ENCODE measurements at regions not wholly inside any gene's neighbourhood (a gene's known extent, or its start where the extent isn't known, plus 50 kb on each side); places are given as distances from the start of the nearest gene placed in this dataset.

DNA sequence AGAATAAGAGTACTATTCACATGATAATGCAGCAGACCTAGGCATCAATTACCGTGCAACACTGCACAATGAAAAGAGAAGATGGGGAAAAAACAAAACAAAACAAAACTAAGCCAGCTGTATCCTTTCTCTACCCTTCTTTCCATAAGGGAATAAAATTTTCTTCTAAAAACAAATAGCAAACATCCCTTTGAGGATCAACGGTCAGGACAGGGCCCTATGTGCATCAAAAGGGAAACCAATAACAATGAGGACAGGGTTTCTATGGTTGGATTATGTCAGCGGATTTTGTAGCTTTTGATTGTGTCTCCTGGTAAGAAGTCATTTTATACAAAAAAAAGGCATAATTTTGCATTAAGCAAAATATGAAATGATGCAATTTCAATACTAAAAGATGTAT lies 350.3 kb downstream of the SLC6A15 start:
- no peaks in the 10 kb centered on the region for H3K4me1 ChIP-seq (ENCODE audit: insufficient read depth, poor library complexity, severe bottlenecking)
- no peaks in the 10 kb centered on the region for H3K36me3 ChIP-seq (ENCODE audit: low read depth)
- DNase-seq (ENCODE audit: low spot score) (no peak), ATAC-seq (ENCODE audit: low read depth) (no peak)
- H3K27me3 ChIP-seq (ENCODE audit: insufficient read depth, poor library complexity, severe bottlenecking): no peaks in the 10 kb centered on the region
- H3K27ac ChIP-seq (ENCODE audit: poor library complexity, severe bottlenecking): no peak overlapping the region
- TF ChIP-seq, protein P1, sequence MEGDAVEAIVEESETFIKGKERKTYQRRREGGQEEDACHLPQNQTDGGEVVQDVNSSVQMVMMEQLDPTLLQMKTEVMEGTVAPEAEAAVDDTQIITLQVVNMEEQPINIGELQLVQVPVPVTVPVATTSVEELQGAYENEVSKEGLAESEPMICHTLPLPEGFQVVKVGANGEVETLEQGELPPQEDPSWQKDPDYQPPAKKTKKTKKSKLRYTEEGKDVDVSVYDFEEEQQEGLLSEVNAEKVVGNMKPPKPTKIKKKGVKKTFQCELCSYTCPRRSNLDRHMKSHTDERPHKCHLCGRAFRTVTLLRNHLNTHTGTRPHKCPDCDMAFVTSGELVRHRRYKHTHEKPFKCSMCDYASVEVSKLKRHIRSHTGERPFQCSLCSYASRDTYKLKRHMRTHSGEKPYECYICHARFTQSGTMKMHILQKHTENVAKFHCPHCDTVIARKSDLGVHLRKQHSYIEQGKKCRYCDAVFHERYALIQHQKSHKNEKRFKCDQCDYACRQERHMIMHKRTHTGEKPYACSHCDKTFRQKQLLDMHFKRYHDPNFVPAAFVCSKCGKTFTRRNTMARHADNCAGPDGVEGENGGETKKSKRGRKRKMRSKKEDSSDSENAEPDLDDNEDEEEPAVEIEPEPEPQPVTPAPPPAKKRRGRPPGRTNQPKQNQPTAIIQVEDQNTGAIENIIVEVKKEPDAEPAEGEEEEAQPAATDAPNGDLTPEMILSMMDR (IDR thresholded peaks at IDR 0.05; ENCODE audit: poor library complexity, severe bottlenecking): no peak
- no peaks in the 10 kb centered on the region for H3K9me3 ChIP-seq (ENCODE audit: severe bottlenecking)
- H3K4me3 ChIP-seq (ENCODE audit: severe bottlenecking): no peak overlapping the region

DNA sequence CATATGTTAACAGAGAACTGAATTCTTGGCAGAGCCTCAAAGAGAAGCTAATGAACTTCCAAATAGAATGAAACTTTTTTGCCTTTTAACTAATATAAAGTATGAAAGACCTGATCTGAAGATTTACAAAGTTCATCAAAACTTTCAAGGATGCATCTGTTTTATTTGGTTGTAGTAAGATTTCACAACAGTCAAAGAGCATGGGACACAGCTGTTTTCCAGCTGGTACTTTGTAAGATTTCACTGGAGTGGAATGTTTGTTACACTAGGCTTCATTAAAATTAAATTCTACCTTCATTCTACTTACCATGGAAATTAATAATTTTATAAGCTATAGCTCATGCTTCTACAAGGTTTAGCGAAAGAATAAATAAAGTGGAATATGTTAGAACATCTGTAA lies 351.2 kb downstream of the SLC6A15 start:
- Histone ChIP-seq H3K9me3 (ENCODE audit: severe bottlenecking) (no peaks in the 10 kb centered on the region), H3K4me3 (ENCODE audit: severe bottlenecking) (no peak overlapping the region), H3K27me3 (ENCODE audit: insufficient read depth, poor library complexity, severe bottlenecking) (no peaks in the 10 kb centered on the region), H3K36me3 (ENCODE audit: low read depth) (no peaks in the 10 kb centered on the region), H3K27ac (ENCODE audit: poor library complexity, severe bottlenecking) (no peak overlapping the region), H3K4me1 (ENCODE audit: insufficient read depth, poor library complexity, severe bottlenecking) (no peaks in the 10 kb centered on the region)
- ATAC-seq (ENCODE audit: low read depth) (no peak), DNase-seq (ENCODE audit: low spot score) (no peak)
- TF ChIP-seq, protein P1 (IDR thresholded peaks at IDR 0.05; ENCODE audit: poor library complexity, severe bottlenecking): no peak

DNA sequence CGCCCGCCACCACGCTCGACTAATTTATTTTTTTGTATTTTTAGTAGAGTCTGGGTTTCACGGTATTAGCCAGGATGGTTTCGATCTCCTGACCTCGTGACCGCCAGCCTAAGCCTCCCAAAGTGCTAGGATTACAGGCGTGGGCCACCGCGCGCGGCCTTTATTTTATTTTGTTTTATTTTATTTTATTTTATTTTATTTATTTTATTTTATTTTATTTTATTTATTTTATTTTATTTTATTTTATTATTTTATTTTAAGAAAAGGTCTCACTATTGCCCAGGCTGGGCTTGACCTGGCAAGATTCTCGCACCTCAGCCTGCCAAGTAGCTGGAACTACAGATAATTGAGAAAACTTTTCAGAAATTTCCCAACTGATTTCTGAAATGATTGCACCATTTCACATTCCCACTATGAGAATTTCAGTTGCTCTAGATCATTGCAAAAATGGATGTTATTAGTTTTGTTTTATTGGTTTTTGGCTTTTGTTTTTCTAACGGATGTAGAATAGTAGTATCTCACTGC lies 358.3 kb downstream of the SLC6A15 start:
- H3K9me3 ChIP-seq (ENCODE audit: severe bottlenecking): no peaks in the 10 kb centered on the region
- no peaks in the 10 kb centered on the region for H3K36me3 ChIP-seq (ENCODE audit: low read depth)
- H3K4me1 ChIP-seq (ENCODE audit: insufficient read depth, poor library complexity, severe bottlenecking): no peaks in the 10 kb centered on the region
- ATAC-seq (ENCODE audit: low read depth): no peak
- no peaks in the 10 kb centered on the region for H3K27me3 ChIP-seq (ENCODE audit: insufficient read depth, poor library complexity, severe bottlenecking)
- no peak for DNase-seq (ENCODE audit: low spot score)
- no peak overlapping the region for H3K4me3 ChIP-seq (ENCODE audit: severe bottlenecking)
- TF ChIP-seq, protein P1 (IDR thresholded peaks at IDR 0.05; ENCODE audit: poor library complexity, severe bottlenecking): no peak
- H3K27ac ChIP-seq (ENCODE audit: poor library complexity, severe bottlenecking): no peak overlapping the region

DNA sequence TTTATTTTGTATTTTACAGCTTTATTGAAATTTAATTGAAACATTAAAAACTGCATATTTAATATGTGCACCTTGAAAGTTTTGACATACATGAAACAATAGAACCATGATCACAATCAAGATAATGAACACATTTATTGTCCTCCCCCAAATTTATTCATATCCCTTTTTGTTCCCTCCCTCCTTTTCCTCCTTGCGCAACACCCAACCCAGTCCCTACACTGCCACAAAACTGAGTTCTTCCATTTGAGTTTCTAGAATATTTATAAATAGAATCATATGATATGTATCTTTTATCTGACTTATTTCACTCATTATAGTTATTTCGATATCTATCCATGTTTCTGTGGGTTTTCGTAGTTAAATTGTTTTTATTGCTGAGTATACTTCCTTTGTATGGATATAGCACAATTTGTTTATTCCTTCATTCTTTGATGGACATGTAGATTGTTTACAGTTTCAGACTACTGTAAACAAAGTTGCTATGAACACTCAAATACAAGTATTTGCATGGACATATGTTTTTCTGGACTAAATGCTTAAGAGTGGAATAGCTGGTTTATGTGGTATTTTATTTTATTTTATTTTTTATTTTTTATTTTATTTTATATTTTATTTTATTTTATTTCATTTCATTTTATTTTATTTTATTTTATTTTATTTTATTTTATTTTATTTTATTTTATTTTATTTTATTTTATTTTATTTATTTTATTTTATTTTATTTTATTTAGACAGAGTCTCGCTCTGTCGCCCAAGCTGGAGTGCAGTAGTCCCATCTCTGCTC lies 359.1 kb downstream of the SLC6A15 start:
- Histone ChIP-seq H3K27me3 (ENCODE audit: insufficient read depth, poor library complexity, severe bottlenecking) (no peaks in the 10 kb centered on the region), H3K27ac (ENCODE audit: poor library complexity, severe bottlenecking) (no peak overlapping the region), H3K36me3 (ENCODE audit: low read depth) (no peaks in the 10 kb centered on the region), H3K9me3 (ENCODE audit: severe bottlenecking) (no peaks in the 10 kb centered on the region), H3K4me1 (ENCODE audit: insufficient read depth, poor library complexity, severe bottlenecking) (no peaks in the 10 kb centered on the region), H3K4me3 (ENCODE audit: severe bottlenecking) (no peak overlapping the region)
- TF ChIP-seq, protein P1 (IDR thresholded peaks at IDR 0.05; ENCODE audit: poor library complexity, severe bottlenecking): no peak
- DNase-seq (ENCODE audit: low spot score) (no peak), ATAC-seq (ENCODE audit: low read depth) (no peak)

DNA sequence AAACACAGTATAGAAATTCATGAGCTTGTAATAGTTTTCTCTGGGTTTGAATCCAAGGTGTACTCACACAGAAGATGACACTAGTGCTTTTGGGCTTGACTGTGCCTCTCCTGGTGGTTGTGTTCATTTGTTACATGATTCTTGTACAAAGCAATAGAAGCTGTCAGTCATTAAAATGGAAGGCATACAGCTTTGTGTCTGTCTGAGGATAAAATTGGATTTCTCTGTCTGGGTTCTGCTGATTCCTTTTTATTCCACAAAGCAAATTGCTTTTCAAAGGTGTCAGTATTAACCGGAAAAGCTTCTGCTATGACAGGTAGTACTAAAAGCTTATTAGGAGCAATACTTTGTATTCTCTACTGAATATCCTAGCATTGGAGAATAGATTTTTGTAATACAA lies 361.2 kb downstream of the SLC6A15 start:
- no peaks in the 10 kb centered on the region for H3K36me3 ChIP-seq (ENCODE audit: low read depth)
- no peak for ATAC-seq (ENCODE audit: low read depth)

More for the DNA sequence above, 361.2 kb downstream of the SLC6A15 start:
- Histone ChIP-seq H3K4me1 (ENCODE audit: insufficient read depth, poor library complexity, severe bottlenecking) (no peaks in the 10 kb centered on the region), H3K27ac (ENCODE audit: poor library complexity, severe bottlenecking) (no peak overlapping the region), H3K9me3 (ENCODE audit: severe bottlenecking) (no peaks in the 10 kb centered on the region), H3K27me3 (ENCODE audit: insufficient read depth, poor library complexity, severe bottlenecking) (no peaks in the 10 kb centered on the region), H3K4me3 (ENCODE audit: severe bottlenecking) (no peak overlapping the region)
- TF ChIP-seq, protein P1 (IDR thresholded peaks at IDR 0.05; ENCODE audit: poor library complexity, severe bottlenecking): no peak
- DNase-seq (ENCODE audit: low spot score): no peak
